HTR-8/SVneo (cell line): ENCODE measurements at regions not wholly inside any gene's neighbourhood (a gene's known extent, or its start where the extent isn't known, plus 50 kb on each side); places are given as distances from the start of the nearest gene placed in this dataset.
A peak's percentile ranks its signal among the peaks of the same experiment; 100 is the strongest.
"Not testable (repeated sequence)": the region's sequence is repeated elsewhere in the genome, so short reads cannot be mapped to it uniquely, and the experiment has no call there.

ENCODE experiments used
- DNase-seq: peaks from one replicate; pipeline ENCODE4 v3.0.0; 2011; ENCODE audit warnings: low spot score, mixed read lengths; ENCODE audit not compliant: insufficient read length
- FAIRE-seq: peaks from 2 replicates; lab custom pipeline; 2011; peaks lifted over from hg19 to GRCh38; lab: Jason Lieb, UNC

DNA sequence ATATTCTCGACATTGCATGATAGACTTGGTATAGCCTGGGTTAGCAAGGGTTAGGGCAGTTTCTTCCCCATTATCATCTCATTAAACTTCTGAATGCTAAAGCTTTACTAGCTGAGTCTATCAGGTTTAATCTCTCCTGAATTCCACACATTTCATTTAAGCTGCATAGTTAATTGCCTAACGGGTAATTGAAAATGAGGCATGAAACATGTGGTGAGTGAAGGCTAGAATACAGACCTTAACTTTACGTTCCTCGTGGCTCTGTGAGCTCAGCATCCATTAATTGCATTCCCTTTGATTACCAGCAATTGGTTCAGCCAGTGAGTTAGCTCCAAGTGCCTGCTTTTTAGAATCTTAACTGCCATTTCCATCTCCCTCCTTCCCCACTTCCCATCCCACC lies 126.5 kb upstream of the MEX3C start:
- no peak for FAIRE-seq

GRCh38 chr18:51330148-51330547 lies 132.7 kb upstream of the MEX3C start:
- FAIRE-seq (no peak), DNase-seq (no peak)

More for the DNA sequence above, 126.5 kb upstream of the MEX3C start:
- DNase-seq = no peak

DNA sequence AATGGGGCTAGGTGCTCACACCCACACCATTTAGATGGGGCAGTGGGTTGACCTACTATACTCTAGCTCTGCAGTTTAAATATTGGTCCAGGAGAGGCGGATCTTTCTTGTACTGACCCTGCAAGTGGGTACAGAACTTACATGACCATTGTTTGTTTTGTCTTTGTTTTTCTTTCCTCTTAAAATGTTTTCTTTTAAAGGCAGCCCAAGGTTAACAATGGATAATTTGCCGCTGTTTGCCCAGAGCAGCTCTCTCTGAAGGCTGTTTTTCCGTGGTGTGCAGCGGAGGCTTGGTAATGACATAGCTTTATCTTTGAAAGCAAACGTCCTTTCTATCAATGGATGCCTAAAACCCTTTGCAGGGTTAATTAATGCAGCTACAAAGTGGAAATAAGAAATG lies 133.3 kb upstream of the MEX3C start:
- DNase-seq (no peak), FAIRE-seq (no peak)

DNA sequence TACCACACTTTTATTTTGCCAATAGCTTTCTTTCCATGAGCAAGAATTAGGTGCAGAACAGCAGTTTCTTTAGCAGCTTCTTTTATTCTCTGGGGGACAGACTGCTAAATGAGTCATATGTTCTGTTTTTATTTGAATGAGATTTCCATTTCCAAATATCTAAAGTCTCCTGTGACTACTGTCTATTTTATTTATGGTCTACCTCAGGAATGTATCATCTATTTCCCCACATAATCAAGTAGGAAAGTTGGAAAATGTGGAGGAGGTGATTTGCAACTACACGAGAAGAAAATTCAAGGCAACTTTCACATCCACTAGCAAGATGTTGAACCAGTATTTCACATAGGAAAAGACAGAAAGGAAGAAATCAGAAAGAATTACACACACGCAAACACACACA lies 139.9 kb upstream of the MEX3C start:
- DNase-seq = no peak
- FAIRE-seq = no peak

DNA sequence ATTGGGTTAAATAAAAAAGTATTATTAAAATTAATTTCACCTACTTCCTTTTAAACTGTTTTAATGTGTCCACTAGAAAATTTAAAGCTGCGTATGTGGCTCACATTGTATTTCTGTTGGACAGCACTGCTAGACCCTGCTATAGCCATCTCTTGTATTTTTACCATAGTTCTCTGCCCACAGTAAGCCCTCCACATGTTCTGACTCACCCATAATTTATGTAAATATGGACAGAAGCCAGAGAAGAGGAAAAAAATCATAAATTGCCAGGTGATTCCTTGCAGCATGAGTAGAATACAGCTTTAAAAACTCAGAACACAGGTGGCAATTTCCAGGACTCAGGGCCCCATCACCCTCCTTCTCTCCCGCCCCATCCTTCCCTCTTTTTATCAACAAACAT lies 142.4 kb upstream of the MEX3C start:
- FAIRE-seq (no peak), DNase-seq (no peak)

DNA sequence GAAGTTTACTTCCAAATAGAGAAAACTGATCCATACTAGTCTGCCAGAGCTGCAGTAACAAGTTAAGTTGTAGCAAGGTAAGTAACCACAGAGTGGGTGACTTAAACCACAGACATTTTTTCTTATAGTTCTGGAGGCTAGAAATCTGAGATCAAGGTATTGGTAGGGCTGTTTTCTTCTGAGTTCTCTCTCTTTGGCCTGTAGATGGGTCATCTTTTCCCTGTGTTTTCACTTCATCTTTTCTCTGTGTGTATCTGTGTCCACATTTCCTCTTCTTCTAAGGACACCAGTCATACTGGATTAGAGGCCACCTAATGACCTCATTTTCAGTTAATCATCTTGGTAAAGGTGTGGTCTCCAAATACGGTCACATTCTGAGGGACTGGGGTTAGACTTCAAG lies 142.9 kb upstream of the MEX3C start:
- no peak for FAIRE-seq
- DNase-seq = no peak

DNA sequence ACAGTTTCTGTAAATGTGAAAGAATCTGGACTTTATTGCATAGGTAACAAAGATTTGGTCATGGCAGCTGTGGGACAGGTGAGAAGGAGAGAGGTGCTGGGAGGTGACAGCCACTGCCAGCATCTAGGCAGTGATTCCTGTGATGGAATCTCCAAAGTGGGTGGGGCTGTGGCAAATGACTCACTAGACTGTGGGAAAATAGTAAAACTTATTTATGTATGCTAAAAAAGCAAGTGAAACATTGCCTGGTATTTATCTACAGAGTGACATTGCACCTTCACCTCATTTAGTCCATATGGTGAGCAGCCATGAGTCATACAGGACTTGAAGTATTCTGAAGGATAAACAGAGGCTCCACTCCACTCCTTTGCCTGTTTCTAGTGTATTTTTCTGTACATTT lies 145.3 kb upstream of the MEX3C start:
- FAIRE-seq = no peak

GRCh38 chr18:51345848-51346391 lies 148.4 kb upstream of the MEX3C start:
- DNase-seq = no peak
- no peak for FAIRE-seq

More for the DNA sequence above, 145.3 kb upstream of the MEX3C start:
- DNase-seq = peak; percentile 2

DNA sequence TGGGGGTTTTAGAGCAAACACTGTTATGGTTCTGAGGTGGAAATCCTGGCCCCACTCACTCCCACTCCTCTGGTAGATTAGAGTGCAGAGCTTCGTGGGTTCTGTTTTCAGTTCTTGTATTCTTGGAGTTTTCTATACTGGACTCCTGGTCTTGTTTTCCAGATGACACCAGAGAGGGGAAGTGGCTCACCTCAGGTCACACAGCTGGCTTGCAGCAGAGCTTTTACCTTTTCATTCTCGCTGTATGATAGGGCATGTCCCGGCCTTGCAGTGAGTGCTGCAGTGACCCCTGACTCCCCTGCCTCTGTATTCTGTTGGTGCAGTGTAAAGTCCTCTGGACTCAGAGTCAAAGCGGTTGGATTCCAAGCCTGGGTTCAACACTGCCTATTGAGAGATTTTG lies 148.9 kb upstream of the MEX3C start:
- DNase-seq = no peak
- FAIRE-seq = no peak

- DNase-seq (no peak), FAIRE-seq (no peak)
Measured at GRCh38 chr18:51350081-51350480, 152.6 kb upstream of the MEX3C start.

GRCh38 chr18:51355841-51356240 lies 158.4 kb upstream of the MEX3C start:
- DNase-seq (no peak), FAIRE-seq (no peak)

DNA sequence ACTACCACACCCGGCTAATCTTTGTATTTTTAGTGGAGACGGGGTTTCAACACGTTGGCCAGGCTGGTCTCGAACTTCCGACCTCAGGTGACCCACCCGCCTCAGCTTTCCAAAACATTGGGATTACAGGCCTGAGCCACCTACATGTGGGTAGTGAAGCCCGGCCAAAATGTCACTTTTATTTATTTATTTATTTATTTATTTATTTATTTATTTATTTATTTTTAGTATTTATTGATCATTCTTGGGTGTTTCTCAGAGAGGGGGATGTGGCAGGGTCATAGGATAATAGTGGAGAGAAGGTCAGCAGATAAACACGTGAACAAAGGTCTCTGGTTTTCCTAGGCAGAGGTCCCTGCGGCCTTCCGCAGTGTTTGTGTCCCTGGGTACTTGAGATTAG lies 162.8 kb upstream of the MEX3C start:
- FAIRE-seq, DNase-seq: not testable (repeated sequence)

- no peak for FAIRE-seq
- DNase-seq = no peak
Measured at GRCh38 chr18:51361130-51361860, 163.8 kb upstream of the MEX3C start.

GRCh38 chr18:51363384-51363783 lies 165.9 kb upstream of the MEX3C start:
- no peak for DNase-seq
- FAIRE-seq = no peak

DNA sequence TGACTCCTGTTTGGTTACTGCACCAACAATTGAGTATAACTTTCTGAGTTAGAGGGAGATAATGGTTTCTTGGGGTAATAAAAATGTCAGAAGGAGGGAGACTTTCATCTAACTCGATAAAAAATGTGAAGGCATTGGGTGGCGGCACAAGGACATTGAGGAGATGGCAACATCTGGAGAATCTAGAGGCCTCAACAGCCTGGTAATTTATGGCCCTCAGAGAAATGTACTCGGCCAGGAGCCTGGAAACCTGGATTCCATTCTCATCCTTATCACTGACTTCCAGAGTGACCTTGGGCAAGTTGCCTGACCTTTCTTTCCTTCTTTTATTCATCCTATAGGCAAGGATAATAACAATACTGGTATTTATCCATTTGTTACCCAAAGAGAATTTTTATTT lies 173.5 kb upstream of the MEX3C start:
- FAIRE-seq = no peak
- DNase-seq = no peak

GRCh38 chr18:51371929-51372328 lies 174.4 kb upstream of the MEX3C start:
- FAIRE-seq = no peak
- no peak for DNase-seq

DNA sequence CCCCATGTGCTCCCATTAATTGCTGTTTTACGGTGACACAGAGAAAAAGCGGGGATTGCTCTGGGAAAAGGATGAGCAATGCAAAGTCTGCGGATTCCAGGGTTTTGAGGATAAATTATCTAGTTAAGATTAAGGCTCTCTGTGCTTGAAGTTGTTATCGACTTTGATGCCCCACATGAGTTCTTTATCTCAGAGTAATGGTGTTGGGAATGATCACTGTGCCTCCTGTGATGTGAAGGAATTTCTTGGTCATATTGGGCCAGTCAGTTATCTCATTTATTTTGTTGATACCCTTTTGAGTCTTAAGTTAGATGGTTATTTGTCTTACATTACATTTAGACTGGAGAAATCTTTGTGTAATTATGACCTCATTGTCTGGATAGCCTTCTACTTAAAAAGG lies 184.6 kb upstream of the MEX3C start:
- DNase-seq = no peak
- no peak for FAIRE-seq

GRCh38 chr18:51383116-51383515 lies 185.6 kb upstream of the MEX3C start:
- no peak for DNase-seq
- FAIRE-seq = no peak

DNA sequence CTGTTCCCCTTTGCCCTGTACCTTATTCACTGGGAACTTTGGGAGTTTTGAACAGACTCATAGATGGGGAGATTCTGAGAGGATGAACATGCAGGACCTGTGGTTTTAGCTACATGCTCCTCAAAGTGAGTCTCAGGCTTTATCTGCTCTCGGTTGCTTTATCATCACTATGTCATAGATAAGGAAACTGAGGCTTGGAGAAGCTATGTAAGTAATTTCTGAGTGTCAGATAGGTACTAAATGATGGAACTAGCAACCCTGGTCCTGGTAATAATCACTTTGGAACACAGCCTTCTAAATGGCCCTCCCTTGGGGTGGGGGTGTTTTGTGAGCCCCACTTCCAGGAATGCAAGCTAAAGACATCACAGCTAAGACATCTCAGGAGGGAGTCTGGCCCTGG lies 186.2 kb upstream of the MEX3C start:
- no peak for DNase-seq
- no peak for FAIRE-seq

- no peak for FAIRE-seq
- DNase-seq = no peak
Measured at GRCh38 chr18:51385270-51385669, 187.8 kb upstream of the MEX3C start.

DNA sequence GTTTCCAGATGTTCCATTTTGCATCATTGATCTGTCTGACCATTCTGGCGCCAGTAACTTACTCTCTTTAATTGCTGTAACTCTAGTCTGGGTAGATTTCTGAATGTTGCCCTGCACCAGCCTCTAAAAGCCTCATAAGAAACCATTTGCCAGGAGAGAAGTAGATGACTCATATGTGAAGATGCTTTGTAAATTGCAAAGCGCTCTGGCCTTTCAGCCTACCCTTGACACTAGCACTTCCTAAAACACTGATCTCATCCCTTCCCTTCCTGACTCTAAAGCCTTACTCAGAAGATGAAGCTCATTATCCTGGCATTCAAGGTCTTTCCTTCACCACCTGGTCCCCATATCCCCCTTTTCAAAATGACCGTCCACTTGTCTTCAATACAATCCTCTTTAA lies 193.2 kb upstream of the MEX3C start:
- no peak for FAIRE-seq
- DNase-seq = no peak

DNA sequence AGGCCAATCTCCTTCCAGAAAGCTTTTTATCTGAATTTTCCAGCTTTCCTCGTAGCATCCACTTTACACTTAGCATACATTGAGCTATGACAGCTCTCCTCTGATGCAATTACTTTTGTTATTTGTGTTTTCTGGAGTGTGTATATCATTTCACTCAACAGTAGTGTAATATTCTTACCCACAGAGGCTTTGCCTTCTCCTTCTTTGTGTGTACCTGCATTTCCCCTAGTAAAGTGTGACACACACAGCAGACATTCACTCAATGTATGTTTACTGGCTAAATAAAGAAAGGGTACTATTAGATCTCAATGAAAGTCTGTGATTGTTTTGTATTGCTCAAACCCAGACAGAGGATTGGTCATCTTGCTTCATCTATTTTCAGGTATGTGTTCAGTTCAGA lies 193.7 kb upstream of the MEX3C start:
- no peak for FAIRE-seq
- DNase-seq = no peak
